ENCODE measurements at regions not wholly inside any gene's neighbourhood (a gene's known extent, or its start where the extent isn't known, plus 50 kb on each side); places are given as distances from the start of the nearest gene placed in this dataset.
"Not testable (repeated sequence)": the region's sequence is repeated elsewhere in the genome, so short reads cannot be mapped to it uniquely, and the experiment has no call there.

DNA sequence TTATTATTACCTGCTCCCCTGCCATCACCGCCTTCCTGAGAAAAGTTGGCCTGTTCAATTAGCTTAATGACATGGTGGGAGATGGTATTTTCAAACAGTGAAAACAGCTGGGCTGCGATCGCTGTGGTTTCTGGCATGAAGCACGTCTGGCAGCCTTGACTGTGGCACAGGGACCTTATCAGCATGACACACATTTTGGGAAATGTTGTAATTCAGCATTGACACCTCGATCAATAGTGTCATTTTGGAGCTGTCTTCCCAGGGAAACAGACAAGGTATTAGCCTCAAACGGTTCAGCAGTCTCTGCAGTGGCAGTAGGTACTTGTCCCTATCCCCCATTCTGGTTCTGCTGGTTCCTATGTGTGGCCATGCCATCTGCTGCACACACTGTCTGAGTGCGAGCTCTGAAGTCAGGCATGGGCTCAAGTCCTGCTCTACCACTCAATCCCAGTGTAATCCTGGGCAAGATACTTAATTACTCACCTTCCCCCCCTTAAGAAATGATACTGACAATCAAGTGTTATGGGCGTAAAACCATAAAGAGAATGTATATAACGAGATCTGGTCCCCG lies 154.5 kb upstream of the KCND3 start:
- WGBS, 3 donors = 56 to 64% (median 60%) methylated on average over 10 of the region's 10 CpGs
- no peaks in the 10 kb centered on the region for H3K36me3 ChIP-seq
- H3K27me3 ChIP-seq = no peaks in the 10 kb centered on the region
- no peaks in the 10 kb centered on the region for H3K4me1 ChIP-seq (ENCODE audit: insufficient read depth)
- TF ChIP-seq, protein P1, sequence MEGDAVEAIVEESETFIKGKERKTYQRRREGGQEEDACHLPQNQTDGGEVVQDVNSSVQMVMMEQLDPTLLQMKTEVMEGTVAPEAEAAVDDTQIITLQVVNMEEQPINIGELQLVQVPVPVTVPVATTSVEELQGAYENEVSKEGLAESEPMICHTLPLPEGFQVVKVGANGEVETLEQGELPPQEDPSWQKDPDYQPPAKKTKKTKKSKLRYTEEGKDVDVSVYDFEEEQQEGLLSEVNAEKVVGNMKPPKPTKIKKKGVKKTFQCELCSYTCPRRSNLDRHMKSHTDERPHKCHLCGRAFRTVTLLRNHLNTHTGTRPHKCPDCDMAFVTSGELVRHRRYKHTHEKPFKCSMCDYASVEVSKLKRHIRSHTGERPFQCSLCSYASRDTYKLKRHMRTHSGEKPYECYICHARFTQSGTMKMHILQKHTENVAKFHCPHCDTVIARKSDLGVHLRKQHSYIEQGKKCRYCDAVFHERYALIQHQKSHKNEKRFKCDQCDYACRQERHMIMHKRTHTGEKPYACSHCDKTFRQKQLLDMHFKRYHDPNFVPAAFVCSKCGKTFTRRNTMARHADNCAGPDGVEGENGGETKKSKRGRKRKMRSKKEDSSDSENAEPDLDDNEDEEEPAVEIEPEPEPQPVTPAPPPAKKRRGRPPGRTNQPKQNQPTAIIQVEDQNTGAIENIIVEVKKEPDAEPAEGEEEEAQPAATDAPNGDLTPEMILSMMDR (IDR thresholded peaks at IDR 0.05) = no peak
- no peak overlapping the region for H3K27ac ChIP-seq
- no peak overlapping the region for H3K4me3 ChIP-seq
- no peak for DNase-seq
- H3K9me3 ChIP-seq = no peaks in the 10 kb centered on the region
- intact Hi-C loops (cut with DNase I) = no loop called here

DNA sequence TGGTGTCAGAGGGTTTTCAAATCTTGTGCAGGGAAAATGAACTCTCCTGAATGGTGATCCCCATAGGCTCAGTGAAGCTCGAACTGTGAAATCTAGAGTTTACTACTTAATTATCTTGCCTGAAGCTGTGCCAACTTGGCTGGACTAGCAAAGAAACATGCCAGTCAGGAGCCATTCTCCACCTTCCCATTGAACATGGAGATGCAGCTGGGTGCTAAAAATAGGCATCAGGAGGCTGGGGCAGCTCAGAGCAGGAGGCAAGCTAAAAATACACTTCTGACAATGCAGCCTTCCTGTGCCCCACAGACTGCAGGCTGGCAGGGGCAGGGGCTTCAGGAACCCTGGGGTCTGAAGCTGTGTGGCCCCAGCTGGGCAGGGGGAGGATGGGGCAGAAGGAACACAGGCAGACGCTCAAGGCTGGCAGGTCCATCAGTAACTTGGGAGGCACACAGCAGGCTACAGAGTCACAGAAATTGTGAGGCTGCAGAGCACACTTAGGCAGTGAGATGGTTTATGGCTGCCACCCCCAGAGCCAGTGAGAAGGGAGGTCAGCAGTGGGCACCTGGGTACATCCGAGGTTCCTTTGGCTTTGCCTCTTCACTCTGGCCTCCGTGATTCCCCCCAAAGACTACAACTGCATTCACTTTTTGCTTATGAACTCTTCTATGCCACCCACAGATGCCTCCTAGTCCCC lies 155.4 kb upstream of the KCND3 start:
- no peaks in the 10 kb centered on the region for H3K4me1 ChIP-seq (ENCODE audit: insufficient read depth)
- no peak overlapping the region for H3K4me3 ChIP-seq
- H3K27ac ChIP-seq = no peak overlapping the region
- DNase-seq = no peak
- H3K9me3 ChIP-seq = no peaks in the 10 kb centered on the region
- intact Hi-C loops (cut with DNase I) = no loop called here
- no peaks in the 10 kb centered on the region for H3K36me3 ChIP-seq
- no peaks in the 10 kb centered on the region for H3K27me3 ChIP-seq
- TF ChIP-seq, protein P1 (IDR thresholded peaks at IDR 0.05) = no peak
- TF ChIP-seq EP300 (IDR thresholded peaks at IDR 0.05) = no peak
- TF ChIP-seq POLR2A (IDR thresholded peaks at IDR 0.05) = no peak
- WGBS, 3 donors = 51 to 66% (median 55%) methylated on average over 4 of the region's 4 CpGs

DNA sequence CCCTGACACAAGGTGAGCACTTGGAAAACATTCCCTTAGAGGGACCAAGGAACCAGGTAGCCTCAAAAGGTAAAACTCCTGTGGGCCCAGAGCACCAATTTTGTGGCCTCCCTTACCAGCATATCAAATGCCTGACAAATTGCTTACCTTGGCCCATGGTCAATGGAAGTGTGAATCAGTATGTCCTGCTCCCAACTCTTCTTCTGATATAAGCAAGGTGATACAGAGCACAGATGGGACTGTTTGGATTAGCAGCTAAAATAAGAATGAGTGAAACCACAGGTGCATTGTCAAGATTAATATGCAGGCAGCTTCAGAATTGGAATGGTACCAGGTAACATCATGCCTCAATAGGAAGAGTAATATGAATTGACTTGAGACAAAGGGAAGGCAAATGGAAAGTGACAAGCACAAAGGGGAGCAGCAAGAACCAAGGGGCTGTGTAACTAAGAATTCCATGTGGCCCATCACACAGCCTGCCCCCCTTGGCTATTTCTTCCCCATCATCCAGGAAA lies 156.8 kb upstream of the KCND3 start:
- H3K27ac ChIP-seq = no peak overlapping the region
- H3K4me3 ChIP-seq = no peak overlapping the region
- no peaks in the 10 kb centered on the region for H3K4me1 ChIP-seq (ENCODE audit: insufficient read depth)
- no peaks in the 10 kb centered on the region for H3K36me3 ChIP-seq
- H3K9me3 ChIP-seq = peaks cover 0 to 4% of the 10 kb centered on the region in 2 donors
- intact Hi-C loops (cut with DNase I) = no loop called here
- DNase-seq = no peak
- no peaks in the 10 kb centered on the region for H3K27me3 ChIP-seq
- TF ChIP-seq EP300 (IDR thresholded peaks at IDR 0.05) (no peak), POLR2A (IDR thresholded peaks at IDR 0.05) (no peak)
- TF ChIP-seq, protein P1 (IDR thresholded peaks at IDR 0.05) = no peak

DNA sequence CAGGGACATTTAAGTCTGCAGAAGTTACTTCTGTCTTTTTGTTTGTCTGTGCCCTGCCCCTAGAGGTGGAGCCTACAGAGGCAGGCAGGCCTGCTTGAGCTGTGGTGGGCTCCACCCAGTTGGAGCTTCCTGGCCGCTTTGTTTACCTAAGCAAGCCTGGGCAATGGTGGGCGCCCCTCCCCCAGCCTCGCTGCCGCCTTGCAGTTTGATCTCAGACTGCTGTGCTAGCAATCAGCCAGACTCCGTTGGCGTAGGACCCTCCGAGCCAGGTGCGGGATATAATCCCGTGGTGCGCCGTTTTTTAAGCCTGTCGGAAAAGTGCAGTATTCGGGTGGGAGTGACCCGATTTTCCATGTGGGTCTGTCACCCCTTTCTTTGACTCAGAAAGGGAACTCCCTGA lies 170.7 kb upstream of the KCND3 start:
- H3K4me3 ChIP-seq; H3K4me1 ChIP-seq (ENCODE audit: insufficient read depth); H3K27me3 ChIP-seq; DNase-seq; H3K9me3 ChIP-seq; H3K36me3 ChIP-seq; intact Hi-C loops (cut with DNase I); H3K27ac ChIP-seq: not testable (repeated sequence)
- 75 to 77% methylated on average over 14 of the region's 14 CpGs; no CpG with 5 or more reads in 1 of the 3 donors for WGBS, 3 donors

DNA sequence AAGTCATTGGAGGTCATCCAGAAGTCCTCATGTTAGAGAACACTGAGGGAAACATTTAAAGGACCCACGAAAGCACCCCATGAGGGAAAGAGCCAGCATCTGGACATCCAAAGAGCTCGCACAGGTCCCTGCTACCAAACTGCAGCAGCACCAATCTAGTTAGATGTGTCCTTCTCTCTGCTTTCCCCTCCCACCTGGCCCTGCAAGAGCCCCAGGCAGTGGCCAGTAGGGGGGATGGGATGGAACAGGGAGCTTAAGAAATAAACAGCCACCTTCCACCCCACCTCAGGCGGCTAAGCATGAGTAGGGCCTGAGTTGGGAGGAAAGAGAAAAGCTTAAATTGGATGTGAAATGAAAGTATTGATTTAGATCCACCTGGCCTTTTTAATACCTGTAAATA lies 175.9 kb upstream of the KCND3 start:
- Histone ChIP-seq H3K27ac (no peak overlapping the region), H3K4me1 (ENCODE audit: insufficient read depth) (no peaks in the 10 kb centered on the region), H3K4me3 (no peak overlapping the region), H3K27me3 (no peaks in the 10 kb centered on the region), H3K36me3 (no peaks in the 10 kb centered on the region), H3K9me3 (no peaks in the 10 kb centered on the region)
- TF ChIP-seq EP300 (IDR thresholded peaks at IDR 0.05) = no peak
- TF ChIP-seq, protein P1 (IDR thresholded peaks at IDR 0.05) = no peak
- no peak for TF ChIP-seq POLR2A (IDR thresholded peaks at IDR 0.05)
- 55 to 83% (median 56%) methylated on average over 3 of the region's 3 CpGs for whole genome bisulfite sequencing, 3 donors
- intact Hi-C loops (cut with DNase I) = no loop called here
- DNase-seq = no peak
